ENCODE measurements at regions not wholly inside any gene's neighbourhood (a gene's known extent, or its start where the extent isn't known, plus 50 kb on each side); places are given as distances from the start of the nearest gene placed in this dataset.

- TF ChIP-seq CTCF (IDR thresholded peaks at IDR 0.05; ENCODE audit: poor library complexity, severe bottlenecking) (no peak), POLR2AphosphoS5 (IDR thresholded peaks at IDR 0.05) (no peak), EZH2 (IDR thresholded peaks at IDR 0.05; ENCODE audit: borderline replicate concordance, insufficient read depth, low read length, poor library complexity, severe bottlenecking) (no peak)
Observed at GRCh38 chr6:121694389-121694788, 258.9 kb downstream of the GJA1 start.
